OCI-LY7 (cell line): ENCODE measurements at regions not wholly inside any gene's neighbourhood (a gene's known extent, or its start where the extent isn't known, plus 50 kb on each side); places are given as distances from the start of the nearest gene placed in this dataset.

Experiments used
- CTCF ChIP-seq: fragments of 200-600 bp; sonication (generic); conservative IDR thresholded peaks from 2 replicates; pipeline ENCODE4 v1.5.1; 2014; ENCODE audit warnings: mild to moderate bottlenecking, antibody characterized with exemption, low read length, moderate library complexity, mixed read lengths
- EZH2phosphoT487 ChIP-seq: fragments of 200-600 bp; sonication (generic); IDR thresholded peaks from 2 replicates; pipeline ENCODE4 v1.6.1; 2018; ENCODE audit warnings: low read depth, borderline replicate concordance, mild to moderate bottlenecking, mixed run types, antibody characterized with exemption, low read length, moderate library complexity, mixed read lengths

GRCh38 chr5:84872768-84873167 lies 488.1 kb upstream of the EDIL3 start:
- TF ChIP-seq CTCF (no peak), EZH2phosphoT487 (no peak)
